Adrenal gland (tissue), 5 donors: ENCODE measurements at regions not wholly inside any gene's neighbourhood (a gene's known extent, or its start where the extent isn't known, plus 50 kb on each side); places are given as distances from the start of the nearest gene placed in this dataset.

Experiments used
- POLR2A ChIP-seq, 2 donors: fragments of 450-650 bp; IDR thresholded peaks; one replicate each; pipeline ENCODE4 v1.6.1; 2017; ENCODE audit warnings: antibody characterized with exemption in 2 of 2, mild to moderate bottlenecking in 2 of 2, moderate library complexity in 1 of 2
- TF ChIP-seq, protein P1 (sequence below), 6 experiments: fragments of 450-650 bp in 4 of 6; fragments of 200-600 bp in 2 of 6; sonication (generic) in 1 of 6; IDR thresholded peaks; 1 replicate in 5 of 6; 2 replicates in 1 of 6; pipeline versions ENCODE4 v1.5.1 to v1.8.0; 2016 to 2021; ENCODE audit warnings: antibody characterized with exemption in 6 of 6, mild to moderate bottlenecking in 2 of 6, moderate library complexity in 1 of 6
- donor health status: DM: no; HTN: no; CAD: no.

GRCh38 chr2:81996332-81996731 lies 1691.8 kb upstream of the LRRTM1 start:
- TF ChIP-seq, protein P1, sequence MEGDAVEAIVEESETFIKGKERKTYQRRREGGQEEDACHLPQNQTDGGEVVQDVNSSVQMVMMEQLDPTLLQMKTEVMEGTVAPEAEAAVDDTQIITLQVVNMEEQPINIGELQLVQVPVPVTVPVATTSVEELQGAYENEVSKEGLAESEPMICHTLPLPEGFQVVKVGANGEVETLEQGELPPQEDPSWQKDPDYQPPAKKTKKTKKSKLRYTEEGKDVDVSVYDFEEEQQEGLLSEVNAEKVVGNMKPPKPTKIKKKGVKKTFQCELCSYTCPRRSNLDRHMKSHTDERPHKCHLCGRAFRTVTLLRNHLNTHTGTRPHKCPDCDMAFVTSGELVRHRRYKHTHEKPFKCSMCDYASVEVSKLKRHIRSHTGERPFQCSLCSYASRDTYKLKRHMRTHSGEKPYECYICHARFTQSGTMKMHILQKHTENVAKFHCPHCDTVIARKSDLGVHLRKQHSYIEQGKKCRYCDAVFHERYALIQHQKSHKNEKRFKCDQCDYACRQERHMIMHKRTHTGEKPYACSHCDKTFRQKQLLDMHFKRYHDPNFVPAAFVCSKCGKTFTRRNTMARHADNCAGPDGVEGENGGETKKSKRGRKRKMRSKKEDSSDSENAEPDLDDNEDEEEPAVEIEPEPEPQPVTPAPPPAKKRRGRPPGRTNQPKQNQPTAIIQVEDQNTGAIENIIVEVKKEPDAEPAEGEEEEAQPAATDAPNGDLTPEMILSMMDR (IDR thresholded peaks at IDR 0.05), result no peak
- no peak for TF ChIP-seq POLR2A (IDR thresholded peaks at IDR 0.05)
